Epithelial cell of proximal tubule (primary cell): ENCODE measurements at regions not wholly inside any gene's neighbourhood (a gene's known extent, or its start where the extent isn't known, plus 50 kb on each side); places are given as distances from the start of the nearest gene placed in this dataset.

Experiments used
- DNase-seq: peaks from one replicate; pipeline ENCODE4 v3.0.0-alpha.2; 2011; ENCODE audit warnings: low read depth
- H3K4me3 ChIP-seq: 2 replicates; pipeline ENCODE4 v1.5.1; 2011; ENCODE audit warnings: low read depth, mild to moderate bottlenecking, low read length
- TF ChIP-seq, protein P1 (sequence below): conservative IDR thresholded peaks from 2 replicates; pipeline ENCODE4 v1.5.1; 2012; ENCODE audit warnings: low read depth, mild to moderate bottlenecking, low read length

- DNase-seq: no peak
- no peak overlapping the region for H3K4me3 ChIP-seq
- TF ChIP-seq, protein P1, sequence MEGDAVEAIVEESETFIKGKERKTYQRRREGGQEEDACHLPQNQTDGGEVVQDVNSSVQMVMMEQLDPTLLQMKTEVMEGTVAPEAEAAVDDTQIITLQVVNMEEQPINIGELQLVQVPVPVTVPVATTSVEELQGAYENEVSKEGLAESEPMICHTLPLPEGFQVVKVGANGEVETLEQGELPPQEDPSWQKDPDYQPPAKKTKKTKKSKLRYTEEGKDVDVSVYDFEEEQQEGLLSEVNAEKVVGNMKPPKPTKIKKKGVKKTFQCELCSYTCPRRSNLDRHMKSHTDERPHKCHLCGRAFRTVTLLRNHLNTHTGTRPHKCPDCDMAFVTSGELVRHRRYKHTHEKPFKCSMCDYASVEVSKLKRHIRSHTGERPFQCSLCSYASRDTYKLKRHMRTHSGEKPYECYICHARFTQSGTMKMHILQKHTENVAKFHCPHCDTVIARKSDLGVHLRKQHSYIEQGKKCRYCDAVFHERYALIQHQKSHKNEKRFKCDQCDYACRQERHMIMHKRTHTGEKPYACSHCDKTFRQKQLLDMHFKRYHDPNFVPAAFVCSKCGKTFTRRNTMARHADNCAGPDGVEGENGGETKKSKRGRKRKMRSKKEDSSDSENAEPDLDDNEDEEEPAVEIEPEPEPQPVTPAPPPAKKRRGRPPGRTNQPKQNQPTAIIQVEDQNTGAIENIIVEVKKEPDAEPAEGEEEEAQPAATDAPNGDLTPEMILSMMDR: no peak
These were observed 365.2 kb downstream of the USP25 start for GRCh38 chr21:16095005-16095404.

GRCh38 chr21:16096988-16097387 is 367.2 kb downstream of the USP25 start:
- no peak for DNase-seq
- no peak overlapping the region for H3K4me3 ChIP-seq
- TF ChIP-seq, protein P1: no peak

GRCh38 chr21:16102113-16102512 is 372.3 kb downstream of the USP25 start:
- no peak for DNase-seq

GRCh38 chr21:16108561-16109075 is 378.8 kb downstream of the USP25 start:
- no peak for DNase-seq
- TF ChIP-seq, protein P1: no peak

More at GRCh38 chr21:16102113-16102512, 372.3 kb downstream of the USP25 start:
- no peak overlapping the region for H3K4me3 ChIP-seq
- TF ChIP-seq, protein P1: no peak

GRCh38 chr21:16113052-16113715 is 383.4 kb downstream of the USP25 start:
- TF ChIP-seq, protein P1: no peak
- DNase-seq: no peak

More at GRCh38 chr21:16108561-16109075, 378.8 kb downstream of the USP25 start:
- no peak overlapping the region for H3K4me3 ChIP-seq

DNA sequence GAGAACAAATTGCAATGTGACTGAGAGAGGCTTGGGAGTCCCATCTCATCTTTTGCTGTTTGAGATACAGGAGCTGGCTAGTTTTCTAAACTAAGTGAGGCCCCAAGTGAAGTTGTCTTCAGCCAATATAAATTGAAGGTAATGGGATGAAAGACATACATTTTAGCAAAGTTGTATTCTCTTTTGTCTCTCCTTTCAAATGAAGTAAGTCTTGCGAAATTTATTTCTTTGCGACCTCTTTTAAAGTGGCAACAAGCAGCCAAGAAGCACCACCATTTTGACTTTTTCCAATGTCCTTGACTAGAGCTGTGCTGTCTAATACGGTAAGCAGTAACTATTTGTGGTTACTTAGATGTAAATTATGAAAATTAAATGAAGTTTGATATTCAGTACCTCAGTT is 385.7 kb downstream of the USP25 start:
- TF ChIP-seq, protein P1: no peak
- H3K4me3 ChIP-seq: no peak overlapping the region
- no peak for DNase-seq

More at GRCh38 chr21:16113052-16113715, 383.4 kb downstream of the USP25 start:
- H3K4me3 ChIP-seq: no peak overlapping the region

DNA sequence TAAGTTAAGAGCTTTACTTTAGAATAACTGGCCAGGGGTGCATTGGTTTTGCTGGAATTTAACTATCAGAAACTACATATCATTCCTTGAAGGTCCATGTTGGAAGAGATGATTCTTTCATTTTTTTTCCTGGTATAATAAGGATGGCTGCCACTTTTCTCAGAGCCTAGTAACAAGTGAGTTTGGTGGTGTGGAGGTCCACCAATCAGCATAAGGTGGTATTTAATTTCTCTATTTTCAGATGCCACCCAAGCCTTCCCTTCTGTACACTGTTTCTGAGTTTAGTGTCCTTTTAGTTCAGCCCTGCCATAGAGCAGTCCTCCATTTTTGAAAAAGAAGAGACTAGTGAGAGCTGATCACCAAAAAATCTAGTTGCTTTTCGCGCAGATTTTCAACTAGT is 386.3 kb downstream of the USP25 start:
- no peak overlapping the region for H3K4me3 ChIP-seq
- no peak for DNase-seq
- TF ChIP-seq, protein P1: no peak
